T1000 (cell line): ENCODE measurements at regions not wholly inside any gene's neighbourhood (a gene's known extent, or its start where the extent isn't known, plus 50 kb on each side); places are given as distances from the start of the nearest gene placed in this dataset.

Experiments
- DNase-seq: peaks from one replicate; lab custom pipeline; 2025; ENCODE audit warnings: mixed read lengths; lab: John Stamatoyannopoulos, UW

GRCh38 chr5:29061381-29061780, 2023.0 kb upstream of the CDH9 start:
- no peak for DNase-seq

GRCh38 chr5:29054694-29055093, 2016.3 kb upstream of the CDH9 start:
- no peak for DNase-seq

GRCh38 chr5:29054282-29054681, 2015.9 kb upstream of the CDH9 start:
- no peak for DNase-seq

GRCh38 chr5:29051509-29051908, 2013.1 kb upstream of the CDH9 start:
- no peak for DNase-seq

- no peak for DNase-seq
Measured at GRCh38 chr5:29042152-29042551, 2003.8 kb upstream of the CDH9 start.

- no peak for DNase-seq
Measured at GRCh38 chr5:29040404-29040803, 2002.0 kb upstream of the CDH9 start.

- DNase-seq, result no peak
Measured at GRCh38 chr5:29039994-29040393, 2001.6 kb upstream of the CDH9 start.

GRCh38 chr5:29037716-29038115, 1999.3 kb upstream of the CDH9 start:
- DNase-seq, result no peak

- no peak for DNase-seq
Measured at GRCh38 chr5:29024052-29024451, 1985.7 kb upstream of the CDH9 start.

- DNase-seq, result no peak
Measured at GRCh38 chr5:29023541-29023940, 1985.2 kb upstream of the CDH9 start.

GRCh38 chr5:29017501-29017900, 1979.1 kb upstream of the CDH9 start:
- no peak for DNase-seq

GRCh38 chr5:29016067-29016466, 1977.7 kb upstream of the CDH9 start:
- DNase-seq, result no peak

- DNase-seq, result no peak
Measured at GRCh38 chr5:29015523-29015922, 1977.1 kb upstream of the CDH9 start.

GRCh38 chr5:29005386-29005785, 1967.0 kb upstream of the CDH9 start:
- DNase-seq, result no peak

GRCh38 chr5:29002481-29002880, 1964.1 kb upstream of the CDH9 start:
- no peak for DNase-seq

- no peak for DNase-seq
Measured at GRCh38 chr5:29001666-29002065, 1963.3 kb upstream of the CDH9 start.

- DNase-seq, result no peak
Measured at GRCh38 chr5:28984639-28985038, 1946.3 kb upstream of the CDH9 start.

GRCh38 chr5:28975508-28975907, 1937.1 kb upstream of the CDH9 start:
- no peak for DNase-seq

GRCh38 chr5:28967848-28968247, 1929.5 kb upstream of the CDH9 start:
- no peak for DNase-seq

- no peak for DNase-seq
Measured at GRCh38 chr5:28961816-28962215, 1923.4 kb upstream of the CDH9 start.

GRCh38 chr5:28958581-28958980, 1920.2 kb upstream of the CDH9 start:
- DNase-seq, result no peak

GRCh38 chr5:28957450-28957849, 1919.1 kb upstream of the CDH9 start:
- no peak for DNase-seq

GRCh38 chr5:28954074-28954473, 1915.7 kb upstream of the CDH9 start:
- no peak for DNase-seq

GRCh38 chr5:28947865-28948264, 1909.5 kb upstream of the CDH9 start:
- DNase-seq, result no peak

GRCh38 chr5:28945859-28946258, 1907.5 kb upstream of the CDH9 start:
- no peak for DNase-seq
